GM12878 (cell line): ENCODE measurements at regions not wholly inside any gene's neighbourhood (a gene's known extent, or its start where the extent isn't known, plus 50 kb on each side); places are given as distances from the start of the nearest gene placed in this dataset.

Experiments
- CHD1 ChIP-seq: IDR thresholded peaks from 2 replicates; pipeline ENCODE4 v1.6.1; 2012; ENCODE audit warnings: low read depth, low read length, improper control_type of control experiment
- CREB1 ChIP-seq: IDR thresholded peaks from 2 replicates; pipeline ENCODE4 v1.6.1; 2012; ENCODE audit warnings: low read depth, mild to moderate bottlenecking, inconsistent platforms
- ZNF274 ChIP-seq: IDR thresholded peaks from one replicate; pipeline ENCODE4 v1.8.0; 2011; ENCODE audit not compliant: insufficient read length, insufficient read depth
- TF ChIP-seq, protein P1 (sequence below), 3 experiments: IDR thresholded peaks in 2 of 3; conservative IDR thresholded peaks in 1 of 3; 2 replicates each; pipeline ENCODE4 v1.5.1; 2011; ENCODE audit warnings: low read depth in 3 of 3, low read length in 3 of 3, mild to moderate bottlenecking in 3 of 3, control low read depth in 2 of 3, moderate library complexity in 2 of 3, inconsistent platforms in 1 of 3, mixed read lengths in 1 of 3; ENCODE audit not compliant: control insufficient read depth in 2 of 3, insufficient read depth in 1 of 3; ENCODE audit errors: extremely low read depth in 1 of 3
- TF ChIP-seq, protein P2 (sequence below): IDR thresholded peaks from 2 replicates; pipeline ENCODE4 v1.6.1; 2012; ENCODE audit warnings: mild to moderate bottlenecking, low read depth, low read length

DNA sequence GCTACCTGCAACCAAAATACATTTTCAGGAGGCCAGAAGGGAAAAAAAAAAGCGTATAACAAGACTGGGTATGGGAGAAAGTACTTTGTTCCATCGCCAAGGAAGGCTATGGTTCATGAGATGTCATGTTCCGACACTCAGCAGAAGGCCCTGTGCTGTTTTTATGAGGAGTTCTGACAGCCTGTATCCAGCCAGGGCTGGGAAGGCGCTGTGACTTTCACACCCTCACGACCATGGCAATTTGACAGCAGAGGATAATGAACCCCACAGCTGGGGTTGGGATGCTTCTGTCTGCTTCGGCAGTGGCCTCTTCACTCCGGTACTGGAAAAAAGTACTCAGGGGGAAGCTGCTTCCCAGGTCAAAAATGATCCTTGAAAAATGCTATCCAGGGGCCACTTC lies 154.4 kb downstream of the PRELID2 start:
- TF ChIP-seq, protein P1, sequence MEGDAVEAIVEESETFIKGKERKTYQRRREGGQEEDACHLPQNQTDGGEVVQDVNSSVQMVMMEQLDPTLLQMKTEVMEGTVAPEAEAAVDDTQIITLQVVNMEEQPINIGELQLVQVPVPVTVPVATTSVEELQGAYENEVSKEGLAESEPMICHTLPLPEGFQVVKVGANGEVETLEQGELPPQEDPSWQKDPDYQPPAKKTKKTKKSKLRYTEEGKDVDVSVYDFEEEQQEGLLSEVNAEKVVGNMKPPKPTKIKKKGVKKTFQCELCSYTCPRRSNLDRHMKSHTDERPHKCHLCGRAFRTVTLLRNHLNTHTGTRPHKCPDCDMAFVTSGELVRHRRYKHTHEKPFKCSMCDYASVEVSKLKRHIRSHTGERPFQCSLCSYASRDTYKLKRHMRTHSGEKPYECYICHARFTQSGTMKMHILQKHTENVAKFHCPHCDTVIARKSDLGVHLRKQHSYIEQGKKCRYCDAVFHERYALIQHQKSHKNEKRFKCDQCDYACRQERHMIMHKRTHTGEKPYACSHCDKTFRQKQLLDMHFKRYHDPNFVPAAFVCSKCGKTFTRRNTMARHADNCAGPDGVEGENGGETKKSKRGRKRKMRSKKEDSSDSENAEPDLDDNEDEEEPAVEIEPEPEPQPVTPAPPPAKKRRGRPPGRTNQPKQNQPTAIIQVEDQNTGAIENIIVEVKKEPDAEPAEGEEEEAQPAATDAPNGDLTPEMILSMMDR (IDR thresholded peaks at IDR 0.05 in 2 of 3, conservative IDR thresholded peaks at IDR 0.05 in 1 of 3; ENCODE audit: control insufficient read depth in 2 of 3, extremely low read depth in 1 of 3, insufficient read depth in 1 of 3, low read depth in 3 of 3, low read length in 3 of 3), result no peak
- TF ChIP-seq CREB1 (no peak), CHD1 (no peak), ZNF274 (no peak)
- TF ChIP-seq, protein P2, sequence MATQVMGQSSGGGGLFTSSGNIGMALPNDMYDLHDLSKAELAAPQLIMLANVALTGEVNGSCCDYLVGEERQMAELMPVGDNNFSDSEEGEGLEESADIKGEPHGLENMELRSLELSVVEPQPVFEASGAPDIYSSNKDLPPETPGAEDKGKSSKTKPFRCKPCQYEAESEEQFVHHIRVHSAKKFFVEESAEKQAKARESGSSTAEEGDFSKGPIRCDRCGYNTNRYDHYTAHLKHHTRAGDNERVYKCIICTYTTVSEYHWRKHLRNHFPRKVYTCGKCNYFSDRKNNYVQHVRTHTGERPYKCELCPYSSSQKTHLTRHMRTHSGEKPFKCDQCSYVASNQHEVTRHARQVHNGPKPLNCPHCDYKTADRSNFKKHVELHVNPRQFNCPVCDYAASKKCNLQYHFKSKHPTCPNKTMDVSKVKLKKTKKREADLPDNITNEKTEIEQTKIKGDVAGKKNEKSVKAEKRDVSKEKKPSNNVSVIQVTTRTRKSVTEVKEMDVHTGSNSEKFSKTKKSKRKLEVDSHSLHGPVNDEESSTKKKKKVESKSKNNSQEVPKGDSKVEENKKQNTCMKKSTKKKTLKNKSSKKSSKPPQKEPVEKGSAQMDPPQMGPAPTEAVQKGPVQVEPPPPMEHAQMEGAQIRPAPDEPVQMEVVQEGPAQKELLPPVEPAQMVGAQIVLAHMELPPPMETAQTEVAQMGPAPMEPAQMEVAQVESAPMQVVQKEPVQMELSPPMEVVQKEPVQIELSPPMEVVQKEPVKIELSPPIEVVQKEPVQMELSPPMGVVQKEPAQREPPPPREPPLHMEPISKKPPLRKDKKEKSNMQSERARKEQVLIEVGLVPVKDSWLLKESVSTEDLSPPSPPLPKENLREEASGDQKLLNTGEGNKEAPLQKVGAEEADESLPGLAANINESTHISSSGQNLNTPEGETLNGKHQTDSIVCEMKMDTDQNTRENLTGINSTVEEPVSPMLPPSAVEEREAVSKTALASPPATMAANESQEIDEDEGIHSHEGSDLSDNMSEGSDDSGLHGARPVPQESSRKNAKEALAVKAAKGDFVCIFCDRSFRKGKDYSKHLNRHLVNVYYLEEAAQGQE, result no peak
